Mesothelial cell of epicardium (in vitro differentiated cells): ENCODE measurements at regions not wholly inside any gene's neighbourhood (a gene's known extent, or its start where the extent isn't known, plus 50 kb on each side); places are given as distances from the start of the nearest gene placed in this dataset.
"Not testable (repeated sequence)": the region's sequence is repeated elsewhere in the genome, so short reads cannot be mapped to it uniquely, and the experiment has no call there.

Source experiments
- DNase-seq, 2 experiments: peaks; one replicate each; pipeline ENCODE4 v3.0.0; 2021; ENCODE audit warnings: low spot score in 2 of 2; ENCODE audit not compliant: unreplicated experiment in 2 of 2
- H3K27ac Mint-ChIP-seq: 2 replicates; pipeline ENCODE4 v1.8.0; 2021; ENCODE audit warnings: mixed read lengths
- H3K27me3 Mint-ChIP-seq: 2 replicates; pipeline ENCODE4 v1.8.0; 2021; ENCODE audit warnings: low read depth, mixed read lengths
- H3K36me3 Mint-ChIP-seq: 2 replicates; pipeline ENCODE4 v1.8.0; 2021; ENCODE audit warnings: mixed read lengths
- H3K4me1 Mint-ChIP-seq: 2 replicates; pipeline ENCODE4 v1.8.0; 2021; ENCODE audit warnings: mixed read lengths
- H3K4me3 Mint-ChIP-seq: 2 replicates; pipeline ENCODE4 v1.8.0; 2021; ENCODE audit warnings: mild to moderate bottlenecking, moderate library complexity, mixed read lengths
- H3K9me3 Mint-ChIP-seq: 2 replicates; pipeline ENCODE4 v1.8.0; 2021; ENCODE audit warnings: mixed read lengths
- TF ChIP-seq, protein P1 (sequence below): fragments of 200-600 bp; sonication (generic); IDR thresholded peaks from one replicate; pipeline ENCODE4 v1.5.0; 2021; ENCODE audit warnings: antibody characterized with exemption; ENCODE audit not compliant: unreplicated experiment

DNA sequence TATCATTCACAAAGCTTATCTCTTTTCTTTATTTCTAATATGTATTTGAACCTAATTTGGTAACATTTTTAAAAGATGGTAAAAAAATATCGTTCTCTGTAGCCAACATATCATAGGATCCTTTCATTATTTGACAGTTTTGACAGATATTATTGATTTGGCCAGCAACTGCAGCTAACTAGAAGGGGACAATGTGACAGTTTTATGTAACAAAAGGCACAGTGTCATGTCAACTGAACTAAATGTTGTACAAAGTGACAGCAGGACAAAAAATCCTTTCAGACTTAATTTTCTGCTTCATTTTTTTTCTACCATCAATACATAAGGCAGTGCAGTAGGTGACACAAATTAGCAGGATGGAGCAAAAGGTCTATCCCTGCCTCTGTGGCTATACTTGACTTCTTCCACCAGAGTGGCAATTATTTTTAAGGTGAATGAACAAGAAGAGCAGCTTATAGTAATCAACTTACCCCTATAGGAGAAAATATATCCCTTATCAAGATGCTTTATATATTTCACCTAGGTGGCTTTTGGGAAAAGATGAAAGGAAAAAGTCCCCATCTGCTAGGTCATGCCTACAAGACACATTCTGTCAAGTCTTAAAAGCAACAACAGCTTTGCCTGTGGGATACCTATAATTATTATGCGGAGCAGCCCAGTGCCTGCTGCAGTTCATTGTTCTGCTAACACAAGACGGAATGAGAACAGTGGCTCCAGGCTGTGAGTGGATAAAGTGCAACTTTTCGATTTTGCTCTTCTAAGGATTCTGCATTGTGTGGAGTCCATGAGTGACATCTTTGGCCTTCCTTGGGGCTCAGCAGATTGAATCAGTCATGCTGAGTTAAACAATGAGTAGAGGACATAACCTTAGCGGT, 694.9 kb downstream of the ISL1 start:
- no peak overlapping the region for H3K27ac Mint-ChIP-seq
- H3K4me1 Mint-ChIP-seq: no peaks in the 10 kb centered on the region
- TF ChIP-seq, protein P1, sequence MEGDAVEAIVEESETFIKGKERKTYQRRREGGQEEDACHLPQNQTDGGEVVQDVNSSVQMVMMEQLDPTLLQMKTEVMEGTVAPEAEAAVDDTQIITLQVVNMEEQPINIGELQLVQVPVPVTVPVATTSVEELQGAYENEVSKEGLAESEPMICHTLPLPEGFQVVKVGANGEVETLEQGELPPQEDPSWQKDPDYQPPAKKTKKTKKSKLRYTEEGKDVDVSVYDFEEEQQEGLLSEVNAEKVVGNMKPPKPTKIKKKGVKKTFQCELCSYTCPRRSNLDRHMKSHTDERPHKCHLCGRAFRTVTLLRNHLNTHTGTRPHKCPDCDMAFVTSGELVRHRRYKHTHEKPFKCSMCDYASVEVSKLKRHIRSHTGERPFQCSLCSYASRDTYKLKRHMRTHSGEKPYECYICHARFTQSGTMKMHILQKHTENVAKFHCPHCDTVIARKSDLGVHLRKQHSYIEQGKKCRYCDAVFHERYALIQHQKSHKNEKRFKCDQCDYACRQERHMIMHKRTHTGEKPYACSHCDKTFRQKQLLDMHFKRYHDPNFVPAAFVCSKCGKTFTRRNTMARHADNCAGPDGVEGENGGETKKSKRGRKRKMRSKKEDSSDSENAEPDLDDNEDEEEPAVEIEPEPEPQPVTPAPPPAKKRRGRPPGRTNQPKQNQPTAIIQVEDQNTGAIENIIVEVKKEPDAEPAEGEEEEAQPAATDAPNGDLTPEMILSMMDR: no peak
- DNase-seq: no peak
- no peaks in the 10 kb centered on the region for H3K9me3 Mint-ChIP-seq
- H3K27me3 Mint-ChIP-seq: peaks cover 1% of the 10 kb centered on the region
- H3K4me3 Mint-ChIP-seq: no peak overlapping the region
- H3K36me3 Mint-ChIP-seq: no peaks in the 10 kb centered on the region

DNA sequence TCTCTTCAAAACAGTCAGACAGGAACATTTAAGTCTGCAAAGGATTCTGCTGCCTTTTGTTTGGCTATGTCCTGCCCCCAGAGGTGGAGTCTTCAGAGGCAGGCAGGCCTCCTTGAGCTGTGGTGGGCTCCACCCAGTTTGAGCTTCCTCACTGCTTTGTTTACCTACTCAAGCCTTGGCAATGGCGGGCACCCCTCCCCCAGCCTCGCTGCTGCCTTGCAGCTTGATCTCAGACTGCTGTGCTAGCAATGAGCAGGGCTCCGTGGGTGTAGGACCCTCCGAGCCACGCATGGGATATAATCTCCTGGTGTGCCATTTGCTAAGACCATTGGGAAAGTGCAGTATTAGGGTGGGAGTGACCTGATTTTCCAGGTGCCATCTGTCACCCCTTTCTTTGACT, 685.4 kb upstream of the ITGA1 start:
- H3K9me3 Mint-ChIP-seq: peaks cover 21% of the 10 kb centered on the region
- H3K27me3 Mint-ChIP-seq, H3K36me3 Mint-ChIP-seq, H3K4me3 Mint-ChIP-seq, DNase-seq, H3K27ac Mint-ChIP-seq, H3K4me1 Mint-ChIP-seq: not testable (repeated sequence)

DNA sequence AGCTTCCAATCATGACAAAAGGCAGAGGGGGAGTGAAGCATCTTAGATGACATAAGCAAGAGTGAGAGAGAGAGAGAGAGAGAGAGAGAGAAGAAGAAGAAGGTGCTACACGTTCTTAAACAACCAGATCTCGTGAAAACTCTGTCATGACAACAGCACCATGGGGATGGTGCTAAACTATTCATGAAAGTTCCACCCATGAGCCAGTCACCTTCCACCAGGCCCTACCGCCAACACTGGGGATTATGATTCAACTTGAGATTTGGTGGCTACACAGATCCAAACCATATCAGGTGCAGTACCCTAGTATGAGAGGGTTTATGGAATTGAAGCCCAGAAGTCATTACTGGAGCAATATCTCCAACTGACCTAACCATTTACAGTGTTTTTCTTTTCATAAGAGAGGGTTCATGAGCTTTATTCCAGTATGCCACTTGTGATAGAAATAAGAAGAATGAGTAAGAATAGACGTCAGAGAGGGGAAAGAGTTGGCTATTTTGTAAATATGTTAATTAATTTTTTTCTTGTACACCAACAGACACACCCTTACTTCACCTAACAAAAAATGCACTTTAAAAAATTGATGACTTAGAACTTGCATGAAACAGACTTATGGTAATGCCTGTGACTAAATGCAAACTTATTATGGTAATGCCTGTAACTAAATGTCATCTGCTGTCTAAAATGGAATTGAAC, 680.4 kb upstream of the ITGA1 start:
- H3K27ac Mint-ChIP-seq: no peak overlapping the region
- no peak for DNase-seq
- H3K9me3 Mint-ChIP-seq: peaks cover 21% of the 10 kb centered on the region
- H3K4me1 Mint-ChIP-seq: no peaks in the 10 kb centered on the region
- H3K27me3 Mint-ChIP-seq: no peaks in the 10 kb centered on the region
- H3K36me3 Mint-ChIP-seq: peaks cover 3% of the 10 kb centered on the region
- no peak overlapping the region for H3K4me3 Mint-ChIP-seq
- TF ChIP-seq, protein P1: no peak

DNA sequence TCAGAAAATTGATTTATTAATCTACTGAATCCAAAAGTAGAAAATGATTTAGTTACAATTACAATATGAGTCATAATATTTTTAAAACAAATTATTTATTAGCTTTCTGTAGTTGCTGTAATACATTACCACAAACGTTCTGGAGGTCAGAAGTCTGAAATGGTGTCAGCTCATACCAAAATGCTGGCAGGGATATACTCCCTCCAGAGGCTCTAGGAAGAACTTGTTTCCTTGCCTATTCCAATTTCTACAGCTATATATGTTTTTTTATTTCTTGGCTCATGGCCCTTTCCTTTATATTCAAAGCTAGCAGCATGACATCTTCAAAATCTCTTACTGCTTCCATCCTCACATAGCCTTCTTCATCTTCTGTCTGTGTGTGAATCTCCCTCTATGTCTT, 667.9 kb upstream of the ITGA1 start:
- Mint-ChIP-seq H3K36me3 (no peaks in the 10 kb centered on the region), H3K4me1 (no peaks in the 10 kb centered on the region), H3K4me3 (no peak overlapping the region), H3K27me3 (no peaks in the 10 kb centered on the region), H3K9me3 (no peaks in the 10 kb centered on the region), H3K27ac (no peak overlapping the region)
- DNase-seq: no peak
- TF ChIP-seq, protein P1: no peak

DNA sequence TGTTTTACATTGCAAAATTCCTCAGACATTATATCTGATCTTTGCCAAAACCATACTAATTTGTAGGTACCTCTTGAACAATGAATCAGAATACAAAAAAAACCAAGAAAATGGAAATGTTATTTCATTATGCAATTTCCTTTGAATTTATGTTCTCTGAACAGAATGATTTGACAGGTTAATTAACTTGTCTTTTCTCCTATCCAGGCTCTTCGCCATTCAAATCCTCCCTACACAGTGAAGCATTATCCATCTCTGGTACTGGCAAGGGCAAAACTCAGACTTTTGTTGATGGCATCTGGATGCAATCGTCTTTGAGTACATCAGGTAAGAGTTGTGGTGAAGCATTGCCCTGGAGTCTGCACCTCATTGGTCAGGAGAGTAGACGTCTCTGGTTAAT, 655.7 kb upstream of the ITGA1 start:
- peaks cover 1% of the 10 kb centered on the region for H3K27me3 Mint-ChIP-seq
- H3K4me3 Mint-ChIP-seq: no peak overlapping the region
- TF ChIP-seq, protein P1: no peak
- no peaks in the 10 kb centered on the region for H3K36me3 Mint-ChIP-seq
- H3K27ac Mint-ChIP-seq: no peak overlapping the region
- no peak for DNase-seq
- peaks cover 15% of the 10 kb centered on the region for H3K9me3 Mint-ChIP-seq
- peaks cover 8% of the 10 kb centered on the region for H3K4me1 Mint-ChIP-seq

DNA sequence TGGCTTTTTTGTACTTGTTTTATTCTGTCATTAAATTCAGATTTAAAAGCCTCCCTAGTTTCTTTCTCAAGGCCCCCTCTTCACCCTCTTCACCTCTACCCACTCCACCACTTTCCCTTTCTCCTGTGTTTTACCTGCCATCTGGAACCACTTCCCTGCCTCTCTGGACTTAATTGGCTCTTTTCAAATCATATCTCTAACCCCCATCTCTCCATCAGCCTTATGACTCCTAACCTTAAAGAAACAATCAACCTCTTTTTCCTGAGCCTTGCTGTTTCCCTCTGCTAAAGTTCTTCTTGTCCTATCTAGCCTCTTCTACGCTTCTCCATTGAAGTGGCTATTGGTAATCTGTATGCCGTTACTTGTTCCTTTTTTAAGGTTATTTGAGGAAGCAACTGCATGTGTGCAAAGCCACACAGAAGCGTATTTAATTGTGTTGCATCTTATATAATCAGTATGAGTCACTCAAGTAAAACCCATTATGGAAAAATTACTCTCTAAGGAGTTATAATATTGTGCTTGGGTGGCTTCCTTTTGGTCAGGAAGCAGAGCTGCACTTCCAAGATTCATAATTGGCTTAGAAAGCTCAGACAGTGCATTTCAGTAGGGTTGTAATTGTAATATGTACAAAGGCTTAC, 653.6 kb upstream of the ITGA1 start:
- TF ChIP-seq, protein P1: no peak
- Mint-ChIP-seq H3K27me3 (peaks cover 1% of the 10 kb centered on the region), H3K9me3 (no peaks in the 10 kb centered on the region), H3K27ac (no peak overlapping the region), H3K36me3 (no peaks in the 10 kb centered on the region), H3K4me1 (peaks cover 11% of the 10 kb centered on the region), H3K4me3 (no peak overlapping the region)
- DNase-seq: no peak
